PC-3 (cell line): ENCODE measurements at regions not wholly inside any gene's neighbourhood (a gene's known extent, or its start where the extent isn't known, plus 50 kb on each side); places are given as distances from the start of the nearest gene placed in this dataset.

Experiments
- ATAC-seq: fragments of 200-7000 bp; cut with Tn5 transposase; 2 replicates; pipeline ENCODE4 v1.9.1; 2020; ENCODE audit warnings: mild to moderate bottlenecking, moderate library complexity
- BruUV-seq: library from RNA; stranded (reverse); fragments of 400-500 nt; replicated peaks from 2 replicates; lab custom pipeline; 2021; lab: Mats Ljungman, UMichigan
- CTCF ChIA-PET: fragments of 300-600 bp; sonication (Branson Sonifier 250); formaldehyde crosslinking; loops from one replicate; lab custom pipeline; 2022; ENCODE audit warnings: antibody characterized with exemption; lab: Charles Lee
- POLR2A ChIA-PET: fragments of 300-600 bp; sonication (Branson Sonifier 250); formaldehyde crosslinking; loops from one replicate; lab custom pipeline; 2022; ENCODE audit warnings: antibody characterized with exemption; ENCODE audit not compliant: unreplicated experiment; lab: Charles Lee
- DNase-seq: peaks from one replicate; pipeline ENCODE4 v3.0.0-alpha.2; 2015
- H2AFZ ChIP-seq: fragments of 300-600 bp; sonication (generic); 2 replicates; pipeline ENCODE4 v1.6.0; 2016; ENCODE audit warnings: antibody characterized with exemption, low read length
- H3F3A ChIP-seq: fragments of 300-600 bp; sonication (generic); one replicate; pipeline ENCODE4 v1.6.0; 2017; ENCODE audit warnings: antibody characterized with exemption, low read length, control low read depth, mild to moderate bottlenecking; ENCODE audit not compliant: unreplicated experiment
- H3K27ac ChIP-seq: fragments of 300-600 bp; sonication (generic); 2 replicates; pipeline ENCODE4 v1.5.1; 2016; ENCODE audit warnings: mild to moderate bottlenecking, low read length
- H3K27me3 ChIP-seq: fragments of 300-600 bp; sonication (generic); 2 replicates; pipeline ENCODE4 v1.6.1; 2016; ENCODE audit warnings: low read length, mixed read lengths
- H3K36me3 ChIP-seq: fragments of 300-600 bp; sonication (generic); 2 replicates; pipeline ENCODE4 v1.6.1; 2016; ENCODE audit warnings: low read depth, mixed run types, low read length, mixed read lengths
- H3K4me1 ChIP-seq: fragments of 300-600 bp; sonication (generic); 2 replicates; pipeline ENCODE4 v1.5.1; 2016; ENCODE audit warnings: low read length; ENCODE audit not compliant: insufficient read depth
- H3K4me2 ChIP-seq: fragments of 300-600 bp; sonication (generic); 2 replicates; pipeline ENCODE4 v1.6.0; 2016; ENCODE audit warnings: low read length
- H3K4me3 ChIP-seq: fragments of 300-600 bp; sonication (generic); 2 replicates; pipeline ENCODE4 v1.5.1; 2016; ENCODE audit warnings: mild to moderate bottlenecking, low read length, mixed read lengths
- H3K79me2 ChIP-seq: fragments of 300-600 bp; sonication (generic); 2 replicates; pipeline ENCODE4 v1.6.1; 2017; ENCODE audit warnings: low read length, mixed read lengths
- H3K9ac ChIP-seq: fragments of 300-600 bp; sonication (generic); 2 replicates; pipeline ENCODE4 v1.6.0; 2016; ENCODE audit warnings: mild to moderate bottlenecking, low read length
- H3K9me2 ChIP-seq: fragments of 300-600 bp; sonication (generic); replicated peaks from 2 replicates; pipeline ENCODE4 v1.6.1; 2016; ENCODE audit warnings: mixed run types, low read length, mixed read lengths
- H3K9me3 ChIP-seq: fragments of 300-600 bp; sonication (generic); 2 replicates; pipeline ENCODE4 v1.6.1; 2016; ENCODE audit warnings: low read length, mixed read lengths
- H4K20me1 ChIP-seq: fragments of 300-600 bp; sonication (generic); 2 replicates; pipeline ENCODE4 v1.6.1; 2016; ENCODE audit warnings: low read length, mixed read lengths
- CTCF ChIP-seq: fragments of 300-600 bp; sonication (generic); conservative IDR thresholded peaks from 2 replicates; pipeline ENCODE4 v1.5.1; 2017; ENCODE audit warnings: antibody characterized with exemption, low read depth, mild to moderate bottlenecking, low read length
- EZH2 ChIP-seq: fragments of 300-600 bp; sonication (generic); IDR thresholded peaks from one replicate; pipeline ENCODE4 v1.6.1; 2017; ENCODE audit warnings: antibody characterized with exemption, mild to moderate bottlenecking, low read length; ENCODE audit not compliant: unreplicated experiment
- EZH2phosphoT487 ChIP-seq: fragments of 300-600 bp; sonication (generic); IDR thresholded peaks from 2 replicates; pipeline ENCODE4 v1.6.1; 2018; ENCODE audit warnings: mild to moderate bottlenecking, antibody characterized with exemption, low read length, borderline replicate concordance
- intact Hi-C: fragments of 100-400 bp; cut with micrococcal nuclease; formaldehyde crosslinking; loops from 2 replicates; pipeline ENCODE4 v1.9.0; 2023

GRCh38 chr2:106959975-106960682 is 74.2 kb upstream of the ST6GAL2 start:
- no peaks in the 10 kb centered on the region for H3K79me2 ChIP-seq
- no peaks in the 10 kb centered on the region for H3F3A ChIP-seq
- H3K9ac ChIP-seq = no peak overlapping the region
- H3K27me3 ChIP-seq = no peaks in the 10 kb centered on the region
- CTCF ChIA-PET = no interaction called here
- BruUV-seq = no TSS peak
- no peak overlapping the region for H3K27ac ChIP-seq
- POLR2A ChIA-PET = interaction anchor here (0.5 kb wide), 1 partner anchor 783 kb away, joined by 6 read pairs; no protein-coding TSS in a partner anchor
- H3K9me3 ChIP-seq = no peaks in the 10 kb centered on the region
- no peak for TF ChIP-seq CTCF
- no peak for TF ChIP-seq EZH2phosphoT487
- TF ChIP-seq EZH2 = no peak
- ATAC-seq (no peak), DNase-seq (no peak)
- H4K20me1 ChIP-seq = no peaks in the 10 kb centered on the region
- intact Hi-C loops = no loop called here
- H3K36me3 ChIP-seq = no peaks in the 10 kb centered on the region
- H2AFZ ChIP-seq = no peak overlapping the region
- H3K4me3 ChIP-seq = no peak overlapping the region
- H3K9me2 ChIP-seq = no peaks in the 10 kb centered on the region; the same call in 1 of the 2 replicates
- no peak overlapping the region for H3K4me2 ChIP-seq
- no peaks in the 10 kb centered on the region for H3K4me1 ChIP-seq

- Histone ChIP-seq H3K4me3 (no peak overlapping the region), H3K27ac (no peak overlapping the region), H3K36me3 (no peaks in the 10 kb centered on the region), H3F3A (no peaks in the 10 kb centered on the region), H4K20me1 (no peaks in the 10 kb centered on the region), H3K79me2 (no peaks in the 10 kb centered on the region), H3K9ac (no peak overlapping the region), H3K4me2 (no peak overlapping the region), H3K9me2 (no peaks in the 10 kb centered on the region; the same call in 1 of the 2 replicates), H3K9me3 (no peaks in the 10 kb centered on the region), H3K4me1 (peaks cover under 1% of the 10 kb centered on the region; the same call in 1 of the 2 replicates), H2AFZ (no peak overlapping the region), H3K27me3 (no peaks in the 10 kb centered on the region)
- BruUV-seq = no TSS peak
- ATAC-seq (no peak), DNase-seq (no peak)
- CTCF ChIA-PET = no interaction called here
- TF ChIP-seq EZH2 (no peak), CTCF (no peak), EZH2phosphoT487 (no peak)
- intact Hi-C loops = no loop called here
- POLR2A ChIA-PET = no interaction called here
These were observed 74.8 kb upstream of the ST6GAL2 start for GRCh38 chr2:106960683-106961161.

GRCh38 chr2:106961328-106961727 is 75.4 kb upstream of the ST6GAL2 start:
- ChIA-PET POLR2A (no interaction called here), CTCF (no interaction called here)
- no peak for DNase-seq
- Histone ChIP-seq H3K4me1 (peaks cover 4% of the 10 kb centered on the region; the same call in 1 of the 2 replicates), H3K79me2 (no peaks in the 10 kb centered on the region), H3K4me2 (no peak overlapping the region), H3K9me2 (no peaks in the 10 kb centered on the region; the same call in 1 of the 2 replicates), H3K27ac (no peak overlapping the region), H2AFZ (no peak overlapping the region), H4K20me1 (no peaks in the 10 kb centered on the region), H3K36me3 (no peaks in the 10 kb centered on the region), H3K27me3 (no peaks in the 10 kb centered on the region), H3K4me3 (no peak overlapping the region), H3F3A (no peaks in the 10 kb centered on the region), H3K9me3 (no peaks in the 10 kb centered on the region), H3K9ac (no peak overlapping the region)
- TF ChIP-seq CTCF (no peak), EZH2phosphoT487 (no peak), EZH2 (no peak)
- intact Hi-C loops = no loop called here
- ATAC-seq = no peak
- BruUV-seq = no TSS peak
